ENCODE measurements at regions not wholly inside any gene's neighbourhood (a gene's known extent, or its start where the extent isn't known, plus 50 kb on each side); places are given as distances from the start of the nearest gene placed in this dataset.

GRCh38 chr2:5459041-5459440, 233.1 kb upstream of the SOX11 start:
- TF ChIP-seq CTCF (IDR thresholded peaks at IDR 0.05; ENCODE audit: insufficient read depth, low read length, severe bottlenecking), result no peak
- DNase-seq (ENCODE audit: low read depth) (no peak), FAIRE-seq (no peak)
- H3K27me3 ChIP-seq (ENCODE audit: control insufficient read depth, insufficient read depth, low read length), result no peaks in the 10 kb centered on the region
- no peaks in the 10 kb centered on the region for H3K36me3 ChIP-seq (ENCODE audit: control insufficient read depth, insufficient read depth, low read length)
- H3K4me3 ChIP-seq (ENCODE audit: low read depth, low read length), result no peak overlapping the region

DNA sequence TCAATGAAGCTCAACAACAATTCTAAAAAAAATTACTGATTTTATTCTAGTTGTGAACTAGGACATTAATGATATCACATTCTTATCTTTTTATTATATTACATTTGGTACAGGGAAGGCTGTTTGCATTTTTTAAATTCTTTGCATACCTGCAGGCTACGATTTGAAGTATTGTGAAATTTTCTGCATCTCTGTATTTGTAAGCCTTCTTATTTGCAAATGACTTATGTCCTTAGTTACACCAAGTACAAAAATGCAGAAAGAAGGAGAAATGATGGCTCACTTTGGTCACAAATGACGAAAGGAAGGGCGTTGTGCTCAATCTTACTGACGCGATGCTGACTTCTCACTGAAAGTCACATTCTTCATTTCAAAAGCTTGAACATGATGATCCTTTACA, 227.5 kb upstream of the SOX11 start:
- DNase-seq (ENCODE audit: low read depth), result no peak
- Histone ChIP-seq H3K4me3 (ENCODE audit: low read depth, low read length) (no peak overlapping the region), H3K36me3 (ENCODE audit: control insufficient read depth, insufficient read depth, low read length) (no peaks in the 10 kb centered on the region), H3K27me3 (ENCODE audit: control insufficient read depth, insufficient read depth, low read length) (no peaks in the 10 kb centered on the region)
- no peak for TF ChIP-seq CTCF (IDR thresholded peaks at IDR 0.05; ENCODE audit: insufficient read depth, low read length, severe bottlenecking)
- no peak for FAIRE-seq

DNA sequence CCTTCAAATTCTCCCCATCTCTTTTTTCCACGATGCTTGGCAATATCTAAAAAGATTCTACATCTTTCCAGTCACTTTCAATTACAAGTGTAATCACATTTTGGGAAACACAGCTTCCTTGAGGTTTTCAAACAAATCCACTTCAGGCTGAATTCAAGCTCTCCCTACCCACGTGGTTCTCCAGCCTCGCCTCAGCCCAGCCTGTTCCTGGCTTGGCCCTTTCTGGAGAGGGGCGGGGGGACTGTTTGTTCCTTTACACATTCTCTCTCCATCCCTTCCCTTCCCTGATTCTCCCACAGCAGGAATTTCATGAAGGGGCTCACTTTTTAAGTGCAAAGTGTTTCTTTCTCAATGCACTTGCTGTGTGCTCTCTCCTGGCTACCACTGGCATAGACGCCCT, 226.3 kb upstream of the SOX11 start:
- no peak for FAIRE-seq
- Histone ChIP-seq H3K4me3 (ENCODE audit: low read depth, low read length) (no peak overlapping the region), H3K36me3 (ENCODE audit: control insufficient read depth, insufficient read depth, low read length) (no peaks in the 10 kb centered on the region), H3K27me3 (ENCODE audit: control insufficient read depth, insufficient read depth, low read length) (no peaks in the 10 kb centered on the region)
- TF ChIP-seq CTCF (IDR thresholded peaks at IDR 0.05; ENCODE audit: insufficient read depth, low read length, severe bottlenecking), result no peak
- no peak for DNase-seq (ENCODE audit: low read depth)

DNA sequence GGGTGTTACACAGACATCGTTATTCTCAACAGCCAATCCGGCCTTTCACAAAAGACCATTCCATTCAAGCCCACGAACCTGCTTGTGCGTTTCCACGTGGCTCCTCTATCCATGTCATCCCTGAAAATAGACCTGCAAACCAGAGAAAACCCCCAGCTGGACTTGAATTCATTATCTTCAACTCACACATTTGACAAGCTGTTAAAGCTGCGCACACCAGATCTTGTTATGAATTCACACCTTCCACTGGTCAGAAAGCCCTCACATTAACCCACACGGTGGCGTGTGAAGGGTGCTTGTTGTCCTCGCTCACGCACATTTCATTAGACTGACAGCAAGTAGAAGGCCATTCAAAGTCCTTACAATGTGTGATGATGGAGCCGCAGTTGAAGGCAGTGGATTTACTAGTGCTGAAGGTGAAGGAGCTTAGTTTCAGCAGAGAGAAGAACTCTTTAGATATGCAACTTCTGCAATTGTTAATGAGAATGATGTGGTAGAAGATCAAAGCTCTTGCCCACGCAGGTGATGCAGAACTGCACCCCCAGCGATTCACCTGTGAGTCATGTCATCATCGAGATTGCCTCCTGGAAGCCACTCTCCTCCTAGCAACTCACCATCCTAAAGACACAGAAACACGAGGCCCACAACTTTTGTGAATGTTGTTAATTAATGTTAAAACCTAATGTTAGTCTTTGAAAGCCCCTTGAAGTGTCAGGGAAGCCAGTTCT, 224.8 kb upstream of the SOX11 start:
- DNase-seq (ENCODE audit: low read depth) (no peak), FAIRE-seq (no peak)
- Histone ChIP-seq H3K36me3 (ENCODE audit: control insufficient read depth, insufficient read depth, low read length) (no peaks in the 10 kb centered on the region), H3K27me3 (ENCODE audit: control insufficient read depth, insufficient read depth, low read length) (no peaks in the 10 kb centered on the region), H3K4me3 (ENCODE audit: low read depth, low read length) (no peak overlapping the region)
- no peak for TF ChIP-seq CTCF (IDR thresholded peaks at IDR 0.05; ENCODE audit: insufficient read depth, low read length, severe bottlenecking)

DNA sequence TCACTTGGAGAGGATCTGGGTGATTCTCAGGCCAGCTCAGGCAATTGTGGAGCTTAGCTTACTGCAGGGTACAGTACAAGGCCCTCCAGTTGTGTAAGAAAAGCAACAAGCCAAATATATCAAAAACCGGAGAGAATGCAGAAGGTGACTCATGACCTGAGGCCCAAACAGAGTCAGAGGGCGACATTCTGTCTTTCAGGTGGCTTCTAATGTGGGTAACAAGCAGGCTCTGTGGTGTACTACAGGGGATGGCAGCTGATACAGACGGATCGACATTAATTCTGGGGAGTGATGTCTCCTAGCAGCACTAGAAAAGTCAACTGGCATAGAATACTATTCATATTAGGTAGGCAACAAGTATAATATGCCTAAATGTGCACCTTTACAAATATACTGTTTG, 219.5 kb upstream of the SOX11 start:
- Histone ChIP-seq H3K4me3 (ENCODE audit: low read depth, low read length) (no peak overlapping the region), H3K27me3 (ENCODE audit: control insufficient read depth, insufficient read depth, low read length) (no peaks in the 10 kb centered on the region), H3K36me3 (ENCODE audit: control insufficient read depth, insufficient read depth, low read length) (no peaks in the 10 kb centered on the region)
- no peak for DNase-seq (ENCODE audit: low read depth)
- no peak for FAIRE-seq
- TF ChIP-seq CTCF (IDR thresholded peaks at IDR 0.05; ENCODE audit: insufficient read depth, low read length, severe bottlenecking), result no peak

- H3K4me3 ChIP-seq (ENCODE audit: low read depth, low read length), result no peak overlapping the region
- H3K36me3 ChIP-seq (ENCODE audit: control insufficient read depth, insufficient read depth, low read length), result no peaks in the 10 kb centered on the region
- no peak for DNase-seq (ENCODE audit: low read depth)
- no peaks in the 10 kb centered on the region for H3K27me3 ChIP-seq (ENCODE audit: control insufficient read depth, insufficient read depth, low read length)
- TF ChIP-seq CTCF (IDR thresholded peaks at IDR 0.05; ENCODE audit: insufficient read depth, low read length, severe bottlenecking), result no peak
- no peak for FAIRE-seq
These were observed 218.5 kb upstream of the SOX11 start for GRCh38 chr2:5473635-5474034.
